BLaER1 (cell line): ENCODE measurements at regions not wholly inside any gene's neighbourhood (a gene's known extent, or its start where the extent isn't known, plus 50 kb on each side); places are given as distances from the start of the nearest gene placed in this dataset.
"Not testable (repeated sequence)": the region's sequence is repeated elsewhere in the genome, so short reads cannot be mapped to it uniquely, and the experiment has no call there.

Experiments
- H3K27ac ChIP-seq: shearing (Covaris generic); formaldehyde crosslinking; 2 replicates; pipeline ENCODE4 v1.8.1; 2022
- H3K27me3 ChIP-seq: shearing (Covaris generic); formaldehyde crosslinking; 2 replicates; pipeline ENCODE4 v1.8.1; 2022
- H3K36me3 ChIP-seq: shearing (Covaris generic); formaldehyde crosslinking; 2 replicates; pipeline ENCODE4 v1.8.1; 2022
- H3K4me1 ChIP-seq: shearing (Covaris generic); formaldehyde crosslinking; 2 replicates; pipeline ENCODE4 v1.8.1; 2022
- H3K4me2 ChIP-seq: shearing (Covaris generic); formaldehyde crosslinking; 2 replicates; pipeline ENCODE4 v1.8.1; 2022
- H3K4me3 ChIP-seq: shearing (Covaris generic); formaldehyde crosslinking; 2 replicates; pipeline ENCODE4 v1.8.1; 2022
- H3K9ac ChIP-seq: shearing (Covaris generic); formaldehyde crosslinking; 2 replicates; pipeline ENCODE4 v1.8.1; 2022
- H3K9me3 ChIP-seq: shearing (Covaris generic); formaldehyde crosslinking; 2 replicates; pipeline ENCODE4 v1.8.1; 2022
- H4K20me1 ChIP-seq: shearing (Covaris generic); formaldehyde crosslinking; 2 replicates; pipeline ENCODE4 v1.8.1; 2022
- Cebpa-rat ChIP-seq: shearing (Covaris generic); IDR thresholded peaks from 2 replicates; pipeline ENCODE4 v1.8.1; 2022

GRCh38 chr4:31259119-31259518, 539.0 kb downstream of the PCDH7 start:
- Histone ChIP-seq H3K4me2 (no peak overlapping the region), H3K27ac (no peak overlapping the region), H3K4me1 (no peaks in the 10 kb centered on the region), H3K9ac (no peak overlapping the region), H3K27me3 (no peaks in the 10 kb centered on the region), H3K9me3 (no peaks in the 10 kb centered on the region), H4K20me1 (no peaks in the 10 kb centered on the region), H3K36me3 (no peaks in the 10 kb centered on the region), H3K4me3 (no peak overlapping the region)
- no peak for TF ChIP-seq Cebpa-rat

DNA sequence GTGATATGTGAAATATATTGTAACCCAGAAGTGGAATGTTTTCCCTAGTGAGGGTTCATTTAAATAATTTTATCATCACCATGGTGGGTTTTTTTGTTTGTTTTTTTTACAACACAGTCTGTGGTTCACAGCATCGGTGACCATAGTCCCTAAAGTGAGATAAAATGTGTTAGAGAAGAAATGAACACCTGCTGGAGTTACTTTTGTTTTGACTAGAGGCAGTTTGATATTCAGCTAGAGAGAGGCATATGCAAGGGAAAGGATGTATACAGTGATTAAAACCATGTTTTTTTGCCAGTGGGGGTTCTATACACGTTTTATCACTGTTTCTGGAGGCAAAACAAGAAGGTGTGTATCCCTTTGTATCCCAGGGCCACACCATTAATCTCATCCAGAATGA, 541.5 kb downstream of the PCDH7 start:
- H3K9ac ChIP-seq, result no peak overlapping the region
- no peak for TF ChIP-seq Cebpa-rat

DNA sequence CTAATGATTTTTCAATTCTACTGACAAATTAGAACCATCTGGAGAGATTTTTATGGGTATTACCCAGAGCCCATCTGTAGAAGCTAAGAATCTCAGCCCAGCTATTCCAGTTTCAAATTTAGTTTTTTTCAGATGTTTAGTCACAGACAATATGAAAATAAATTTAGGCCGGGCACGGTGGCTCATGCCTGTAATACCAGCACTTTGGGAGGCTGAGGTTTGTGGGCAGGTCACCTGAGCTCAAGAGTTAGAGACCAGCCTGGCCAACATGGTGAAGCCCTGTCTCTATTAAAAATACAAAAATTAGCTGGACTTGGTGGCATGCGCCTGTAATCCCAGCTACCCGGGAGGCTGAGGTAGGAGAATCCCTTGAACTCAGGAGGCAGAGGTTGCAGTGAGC, 545.9 kb downstream of the PCDH7 start:
- H3K36me3 ChIP-seq, H3K27me3 ChIP-seq, H4K20me1 ChIP-seq, H3K4me3 ChIP-seq, H3K4me2 ChIP-seq, H3K9ac ChIP-seq, H3K4me1 ChIP-seq, H3K27ac ChIP-seq, H3K9me3 ChIP-seq: not testable (repeated sequence)

More for the DNA sequence above, 541.5 kb downstream of the PCDH7 start:
- Histone ChIP-seq H3K36me3 (no peaks in the 10 kb centered on the region), H3K4me3 (no peak overlapping the region), H3K27me3 (no peaks in the 10 kb centered on the region), H3K27ac (no peak overlapping the region), H3K4me2 (no peak overlapping the region), H3K9me3 (no peaks in the 10 kb centered on the region), H3K4me1 (no peaks in the 10 kb centered on the region), H4K20me1 (no peaks in the 10 kb centered on the region)

DNA sequence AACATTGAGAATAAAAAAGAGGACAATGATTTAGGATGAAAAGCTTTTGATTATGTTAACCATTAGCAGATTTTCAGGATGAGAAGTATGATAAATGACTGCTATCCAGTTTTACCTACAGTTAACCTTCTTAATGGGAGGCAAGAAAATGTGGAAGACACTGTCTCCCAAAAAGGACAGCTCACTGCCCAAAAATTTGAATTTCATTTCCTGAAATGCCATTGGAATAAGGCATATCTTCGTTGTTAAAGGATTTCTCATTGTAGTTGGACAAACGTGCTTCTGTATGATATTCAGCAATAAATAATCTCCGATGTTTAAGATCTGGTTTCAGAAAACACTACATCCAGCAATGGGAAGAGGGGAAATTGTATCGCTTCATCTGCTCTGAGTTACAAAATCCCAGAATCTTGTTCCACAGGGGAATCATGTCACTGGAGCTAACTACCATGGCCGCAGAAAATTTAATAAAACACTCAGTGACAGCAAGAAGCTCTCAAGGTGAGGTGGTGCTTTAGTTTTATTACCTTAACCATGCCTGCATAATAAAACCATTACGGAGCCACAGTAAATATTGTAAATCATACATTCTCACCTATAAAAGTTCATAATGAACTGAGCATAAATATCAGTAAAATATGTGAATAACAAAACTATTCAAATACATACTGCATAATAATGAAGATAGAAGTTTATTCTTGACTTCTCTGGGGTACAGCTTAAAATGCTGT, 552.3 kb downstream of the PCDH7 start:
- H3K9ac ChIP-seq, result no peak overlapping the region
- H3K4me3 ChIP-seq, result no peak overlapping the region
- TF ChIP-seq Cebpa-rat, result no peak
- no peaks in the 10 kb centered on the region for H3K36me3 ChIP-seq
- no peaks in the 10 kb centered on the region for H4K20me1 ChIP-seq
- no peaks in the 10 kb centered on the region for H3K27me3 ChIP-seq
- no peaks in the 10 kb centered on the region for H3K9me3 ChIP-seq
- H3K27ac ChIP-seq, result no peak overlapping the region
- no peak overlapping the region for H3K4me2 ChIP-seq
- no peaks in the 10 kb centered on the region for H3K4me1 ChIP-seq

DNA sequence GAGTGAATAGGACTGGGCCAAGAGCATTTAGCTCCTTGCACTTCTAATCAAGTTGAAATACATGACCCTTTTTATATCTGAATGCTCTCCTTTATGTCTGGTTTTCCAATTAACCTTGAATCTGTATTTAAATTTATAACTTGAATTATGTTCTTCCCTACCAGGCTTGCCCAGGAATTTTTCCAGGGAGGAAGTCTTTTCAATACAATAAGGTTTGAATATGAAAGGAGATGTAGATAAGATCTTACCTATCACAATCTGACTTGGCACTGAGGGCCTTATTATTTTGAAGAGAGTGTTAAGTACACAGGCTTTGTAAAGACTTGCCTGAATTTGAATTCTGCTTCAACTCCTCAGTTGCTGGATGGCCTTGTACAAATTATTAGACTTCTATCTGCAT, 555.7 kb downstream of the PCDH7 start:
- Histone ChIP-seq H3K27ac (no peak overlapping the region), H3K9ac (no peak overlapping the region), H3K4me1 (no peaks in the 10 kb centered on the region), H3K4me2 (no peak overlapping the region), H3K9me3 (no peaks in the 10 kb centered on the region), H4K20me1 (no peaks in the 10 kb centered on the region), H3K27me3 (no peaks in the 10 kb centered on the region), H3K4me3 (no peak overlapping the region), H3K36me3 (no peaks in the 10 kb centered on the region)
- TF ChIP-seq Cebpa-rat, result no peak

- H4K20me1 ChIP-seq, result no peaks in the 10 kb centered on the region
- no peak for TF ChIP-seq Cebpa-rat
- H3K9ac ChIP-seq, result no peak overlapping the region
- H3K9me3 ChIP-seq, result no peaks in the 10 kb centered on the region
- no peaks in the 10 kb centered on the region for H3K4me1 ChIP-seq
- no peaks in the 10 kb centered on the region for H3K36me3 ChIP-seq
- no peak overlapping the region for H3K4me2 ChIP-seq
- no peaks in the 10 kb centered on the region for H3K27me3 ChIP-seq
- H3K4me3 ChIP-seq, result no peak overlapping the region
- H3K27ac ChIP-seq, result no peak overlapping the region
Measured at GRCh38 chr4:31283679-31284078, 563.5 kb downstream of the PCDH7 start.

DNA sequence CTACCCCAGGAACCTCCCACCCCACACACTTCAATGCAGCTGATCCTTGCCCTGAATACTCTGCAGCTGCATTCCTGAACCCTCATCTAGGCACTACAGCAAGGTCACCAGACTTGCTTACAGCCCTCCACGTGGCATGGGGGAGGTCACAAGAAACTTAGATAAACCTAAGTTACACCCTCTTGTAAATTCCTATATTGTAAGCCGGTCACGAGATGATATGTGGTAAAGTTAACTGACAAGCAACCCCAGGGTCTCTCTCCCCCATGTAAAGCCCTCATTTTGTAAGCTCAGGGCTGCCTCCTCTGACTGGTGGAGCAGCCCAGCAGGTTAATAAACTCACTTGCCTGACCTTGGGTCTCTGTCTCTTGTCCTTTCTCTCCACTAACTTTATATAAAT, 570.7 kb downstream of the PCDH7 start:
- Histone ChIP-seq H3K4me2 (peak overlapping the region; percentile 36), H3K27me3 (no peaks in the 10 kb centered on the region), H3K27ac (no peak overlapping the region), H3K36me3 (no peaks in the 10 kb centered on the region), H3K9ac (no peak overlapping the region), H3K4me1 (peaks cover 15% of the 10 kb centered on the region), H3K9me3 (no peaks in the 10 kb centered on the region), H4K20me1 (no peaks in the 10 kb centered on the region), H3K4me3 (no peak overlapping the region)
- no peak for TF ChIP-seq Cebpa-rat

DNA sequence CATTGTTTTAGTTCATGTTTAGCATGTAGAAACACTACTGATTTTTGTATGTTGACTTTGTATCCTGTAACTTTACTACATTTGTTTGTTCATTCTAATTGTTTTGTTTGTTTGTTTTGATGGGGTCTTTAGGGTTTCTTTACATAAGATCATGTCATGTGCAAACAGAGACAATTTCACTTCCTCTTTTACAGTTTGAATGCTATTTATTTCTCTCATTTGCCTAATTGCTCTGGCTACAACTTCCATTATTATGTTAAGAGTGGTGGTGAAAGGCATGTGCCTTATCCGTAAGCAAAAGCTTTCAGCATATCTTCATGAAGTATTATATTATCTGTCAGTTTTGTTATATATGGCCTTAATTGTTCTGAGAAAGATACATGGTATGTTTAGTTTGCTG, 571.1 kb downstream of the PCDH7 start:
- no peak for TF ChIP-seq Cebpa-rat
- Histone ChIP-seq H3K36me3 (no peaks in the 10 kb centered on the region), H3K27ac (no peak overlapping the region), H3K4me1 (peaks cover 15% of the 10 kb centered on the region), H3K9ac (no peak overlapping the region), H3K27me3 (no peaks in the 10 kb centered on the region), H3K9me3 (no peaks in the 10 kb centered on the region), H4K20me1 (no peaks in the 10 kb centered on the region), H3K4me3 (no peak overlapping the region), H3K4me2 (peak overlapping the region; percentile 36)

- Histone ChIP-seq H3K4me3 (no peak overlapping the region), H3K27ac (no peak overlapping the region), H3K9ac (no peak overlapping the region), H3K27me3 (no peaks in the 10 kb centered on the region), H3K9me3 (no peaks in the 10 kb centered on the region), H3K4me2 (no peak overlapping the region), H4K20me1 (no peaks in the 10 kb centered on the region), H3K36me3 (no peaks in the 10 kb centered on the region), H3K4me1 (peaks cover 15% of the 10 kb centered on the region)
- TF ChIP-seq Cebpa-rat, result no peak
Measured at GRCh38 chr4:31294655-31295480, 574.7 kb downstream of the PCDH7 start.

DNA sequence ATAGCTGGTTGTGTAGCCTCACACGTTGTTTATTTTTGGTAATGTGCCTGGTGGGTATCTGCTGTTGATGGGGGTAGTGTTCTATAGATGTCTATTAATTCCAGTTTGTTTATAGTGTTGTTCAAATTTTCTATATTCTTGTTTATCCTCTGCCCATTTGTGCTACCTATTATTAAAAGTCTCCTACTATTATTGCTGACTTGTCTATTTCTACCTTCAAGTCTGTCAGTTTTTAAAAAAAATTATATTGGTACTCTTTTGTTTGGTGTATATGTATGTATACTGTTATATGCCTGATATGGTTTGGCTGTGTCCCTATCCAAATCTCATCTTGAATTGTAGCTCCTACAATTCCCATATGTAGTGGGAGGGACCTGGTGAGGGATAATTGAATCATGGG, 578.6 kb downstream of the PCDH7 start:
- Histone ChIP-seq H3K4me2 (no peak overlapping the region), H4K20me1 (no peaks in the 10 kb centered on the region), H3K9me3 (no peaks in the 10 kb centered on the region), H3K27me3 (no peaks in the 10 kb centered on the region), H3K4me1 (no peaks in the 10 kb centered on the region), H3K9ac (no peak overlapping the region), H3K36me3 (no peaks in the 10 kb centered on the region), H3K4me3 (no peak overlapping the region), H3K27ac (no peak overlapping the region)
- no peak for TF ChIP-seq Cebpa-rat
